ENCODE measurements at regions not wholly inside any gene's neighbourhood (a gene's known extent, or its start where the extent isn't known, plus 50 kb on each side); places are given as distances from the start of the nearest gene placed in this dataset.

- ChIA-PET CTCF (interaction anchor here (1.1 to 1.7 kb wide), 2 partner anchors 11 to 13 kb away, joined by 3 to 5 read pairs; no protein-coding TSS in a partner anchor), POLR2A (no interaction called here)
- intact Hi-C loops (cut with micrococcal nuclease) (no loop called here), dilution Hi-C loops (cut with MboI; ENCODE audit: extremely low pct_ligation_motif_present, low sequenced_read_pairs) (no loop called here)
- H4K20me1 ChIP-seq (replicated peaks; ENCODE audit: control insufficient read depth, extremely low read depth, insufficient read depth, low read length): no peaks in the 10 kb centered on the region
- no peak overlapping the region for H3K27ac ChIP-seq (ENCODE audit: insufficient read depth, low read depth, low read length)
- no peak overlapping the region for H3K9ac ChIP-seq (replicated peaks; ENCODE audit: extremely low read depth, insufficient read depth, low read length)
- DNase-seq (ENCODE audit: low read depth, low spot score) (no peak), FAIRE-seq (no peak)
- BruUV-seq (replicated peaks): no TSS peak
- no peak overlapping the region for H3K4me2 ChIP-seq (ENCODE audit: insufficient read depth, low read length)
- no peaks in the 10 kb centered on the region for H3K9me3 ChIP-seq (replicated peaks; ENCODE audit: control insufficient read depth, insufficient read depth, low read length)
- H3K36me3 ChIP-seq (ENCODE audit: control insufficient read depth in 2 of 2, extremely low read depth in 1 of 2, insufficient read depth in 2 of 2, low read length in 2 of 2): no peaks in the 10 kb centered on the region
- TF ChIP-seq JUN (IDR thresholded peaks at IDR 0.05; ENCODE audit: borderline replicate concordance, insufficient read depth, insufficient read length, low read depth) (no peak), POLR2AphosphoS5 (IDR thresholded peaks at IDR 0.05; ENCODE audit: insufficient read depth, low read depth, low read length) (no peak), EZH2 (IDR thresholded peaks at IDR 0.05; ENCODE audit: borderline replicate concordance, low read depth, low read length, severe bottlenecking) (no peak), POLR2A (IDR thresholded peaks at IDR 0.05; ENCODE audit: low read depth, low read length) (no peak), MAX (IDR thresholded peaks at IDR 0.05; ENCODE audit: insufficient read depth, insufficient read length) (no peak), GATA2 (IDR thresholded peaks at IDR 0.05; ENCODE audit: insufficient read depth, insufficient read length, low read depth, low read length) (no peak), CTCF (IDR thresholded peaks at IDR 0.05; ENCODE audit: extremely low read depth in 1 of 2, insufficient read depth in 1 of 2, low read depth in 1 of 2, low read length in 2 of 2) (no peak), MYC (IDR thresholded peaks at IDR 0.05; ENCODE audit: low read depth, low read length) (no peak), FOS (IDR thresholded peaks at IDR 0.05; ENCODE audit: borderline replicate concordance, insufficient read depth, low read length) (no peak)
- H3K4me1 ChIP-seq (ENCODE audit: control insufficient read depth, extremely low read depth, insufficient read depth, low read length): no peaks in the 10 kb centered on the region
- no peaks in the 10 kb centered on the region for H3K9me1 ChIP-seq (replicated peaks; ENCODE audit: control insufficient read depth, extremely low read depth, insufficient read depth, low read length)
- no peaks in the 10 kb centered on the region for H3K79me2 ChIP-seq (ENCODE audit: control insufficient read depth, insufficient read depth, low read length)
- H3K27me3 ChIP-seq (ENCODE audit: control insufficient read depth in 2 of 2, insufficient read depth in 2 of 2, low read length in 2 of 2): no peaks in the 10 kb centered on the region
- H2AFZ ChIP-seq (ENCODE audit: low read depth, low read length): no peak overlapping the region
- no peak overlapping the region for H3K4me3 ChIP-seq (replicated peaks in 1 of 3; ENCODE audit: insufficient read depth in 1 of 3, low read depth in 1 of 3, low read length in 3 of 3)
These were observed 171.2 kb downstream of the ETS2 start for GRCh38 chr21:38976900-38977299.

Data from endothelial cell of umbilical vein (primary cell).